ENCODE measurements at regions not wholly inside any gene's neighbourhood (a gene's known extent, or its start where the extent isn't known, plus 50 kb on each side); places are given as distances from the start of the nearest gene placed in this dataset.

GRCh38 chr18:73707035-73707434 is 440.6 kb downstream of the FBXO15 start:
- WGBS = 95% methylated on average over 1 of the region's 1 CpG
- DNase-seq (ENCODE audit: extremely low spot score) = no peak
- no peak for TF ChIP-seq POLR2A (IDR thresholded peaks at IDR 0.05; ENCODE audit: low read depth)
- TF ChIP-seq EP300 (IDR thresholded peaks at IDR 0.05) = no peak
- no peak for TF ChIP-seq CTCF (IDR thresholded peaks at IDR 0.05)
- TF ChIP-seq POLR2AphosphoS5 (IDR thresholded peaks at IDR 0.05) = no peak
- intact Hi-C loops (cut with DNase I) = no loop called here
- Histone ChIP-seq H3K27ac (replicated peaks in 1 of 4) (no peak overlapping the region), H3K4me1 (no peaks in the 10 kb centered on the region), H3K9me3 (peaks cover 0 to 3% (median 0%) of the 10 kb centered on the region in 4 donors), H3K4me3 (no peak overlapping the region), H3K36me3 (no peaks in the 10 kb centered on the region), H3K27me3 (peaks cover 0 to 2% (median 0%) of the 10 kb centered on the region in 4 donors)

- 73% methylated on average over 4 of the region's 4 CpGs for WGBS
- DNase-seq (ENCODE audit: extremely low spot score) = no peak
- Histone ChIP-seq H3K27me3 (no peaks in the 10 kb centered on the region), H3K27ac (replicated peaks in 1 of 4) (no peak overlapping the region), H3K4me3 (no peak overlapping the region), H3K36me3 (no peaks in the 10 kb centered on the region), H3K9me3 (no peaks in the 10 kb centered on the region), H3K4me1 (no peaks in the 10 kb centered on the region)
- intact Hi-C loops (cut with DNase I) = no loop called here
- TF ChIP-seq EP300 (IDR thresholded peaks at IDR 0.05) (no peak), CTCF (IDR thresholded peaks at IDR 0.05) (no peak), POLR2AphosphoS5 (IDR thresholded peaks at IDR 0.05) (no peak), POLR2A (IDR thresholded peaks at IDR 0.05; ENCODE audit: low read depth) (no peak)
Measured at GRCh38 chr18:73697353-73697752, 450.3 kb downstream of the FBXO15 start.

- Histone ChIP-seq H3K27ac (replicated peaks in 1 of 4) (no peak overlapping the region), H3K36me3 (no peaks in the 10 kb centered on the region), H3K4me1 (no peaks in the 10 kb centered on the region), H3K9me3 (no peaks in the 10 kb centered on the region), H3K4me3 (no peak overlapping the region), H3K27me3 (peaks cover 0 to 4% (median 0%) of the 10 kb centered on the region in 4 donors)
- no peak for DNase-seq (ENCODE audit: extremely low spot score)
- TF ChIP-seq CTCF (IDR thresholded peaks at IDR 0.05) (no peak), POLR2AphosphoS5 (IDR thresholded peaks at IDR 0.05) (no peak), EP300 (IDR thresholded peaks at IDR 0.05) (no peak), POLR2A (IDR thresholded peaks at IDR 0.05; ENCODE audit: low read depth) (no peak)
- intact Hi-C loops (cut with DNase I) = no loop called here
- WGBS = 50% methylated on average over 1 of the region's 1 CpG
Measured at GRCh38 chr18:73696698-73697097, 450.9 kb downstream of the FBXO15 start.

GRCh38 chr18:73696171-73696570 is 451.5 kb downstream of the FBXO15 start:
- Histone ChIP-seq H3K4me3 (no peak overlapping the region), H3K4me1 (no peaks in the 10 kb centered on the region), H3K27me3 (peaks cover 0 to 9% (median 0%) of the 10 kb centered on the region in 4 donors), H3K27ac (replicated peaks in 1 of 4) (no peak overlapping the region), H3K9me3 (no peaks in the 10 kb centered on the region), H3K36me3 (no peaks in the 10 kb centered on the region)
- 91% methylated on average over 3 of the region's 3 CpGs for WGBS
- no peak for TF ChIP-seq CTCF (IDR thresholded peaks at IDR 0.05)
- TF ChIP-seq EP300 (IDR thresholded peaks at IDR 0.05) = no peak
- no peak for TF ChIP-seq POLR2AphosphoS5 (IDR thresholded peaks at IDR 0.05)
- TF ChIP-seq POLR2A (IDR thresholded peaks at IDR 0.05; ENCODE audit: low read depth) = no peak
- no peak for DNase-seq (ENCODE audit: extremely low spot score)
- intact Hi-C loops (cut with DNase I) = no loop called here

GRCh38 chr18:73693091-73693490 is 454.5 kb downstream of the FBXO15 start:
- H3K4me3 ChIP-seq = no peak overlapping the region
- 30% methylated on average over 1 of the region's 1 CpG for WGBS
- no peak for TF ChIP-seq EP300 (IDR thresholded peaks at IDR 0.05)
- no peak for TF ChIP-seq POLR2A (IDR thresholded peaks at IDR 0.05; ENCODE audit: low read depth)
- TF ChIP-seq POLR2AphosphoS5 (IDR thresholded peaks at IDR 0.05) = no peak
- no peak for TF ChIP-seq CTCF (IDR thresholded peaks at IDR 0.05)

More at GRCh38 chr18:73693091-73693490, 454.5 kb downstream of the FBXO15 start:
- H3K4me1 ChIP-seq = peaks cover 0 to 8% (median 0%) of the 10 kb centered on the region in 4 donors
- H3K27ac ChIP-seq (replicated peaks in 1 of 4) = no peak overlapping the region
- DNase-seq (ENCODE audit: extremely low spot score) = no peak
- no peaks in the 10 kb centered on the region for H3K36me3 ChIP-seq
- H3K27me3 ChIP-seq = peaks cover 0 to 10% (median 0%) of the 10 kb centered on the region in 4 donors
- no peaks in the 10 kb centered on the region for H3K9me3 ChIP-seq
- intact Hi-C loops (cut with DNase I) = no loop called here
